ENCODE measurements at regions not wholly inside any gene's neighbourhood (a gene's known extent, or its start where the extent isn't known, plus 50 kb on each side); places are given as distances from the start of the nearest gene placed in this dataset.

GRCh38 chr1:240021709-240022108, 70.0 kb upstream of the FMN2 start:
- intact Hi-C loops (cut with micrococcal nuclease; ENCODE audit: unreplicated experiment) = no loop called here
- Mint-ChIP-seq H3K9me3 (ENCODE audit: low read depth, unreplicated experiment) (peaks cover 5% of the 10 kb centered on the region), H3K27me3 (ENCODE audit: unreplicated experiment) (no peaks in the 10 kb centered on the region), H3K27ac (ENCODE audit: unreplicated experiment) (no peak overlapping the region), H3K4me3 (ENCODE audit: low read depth, unreplicated experiment) (no peak overlapping the region), H3K36me3 (ENCODE audit: insufficient read depth, unreplicated experiment) (no peaks in the 10 kb centered on the region), H3K4me1 (ENCODE audit: low read depth, unreplicated experiment) (no peaks in the 10 kb centered on the region)
- no peak for DNase-seq
- no peak for TF ChIP-seq CTCF (IDR thresholded peaks at IDR 0.05; ENCODE audit: unreplicated experiment)
- CTCF ChIA-PET = interaction anchor here (0.6 to 0.7 kb wide), 2 partner anchors 128 to 176 kb away, joined by 3 to 4 read pairs; no protein-coding TSS in a partner anchor
- no TSS peak for BruUV-seq (replicated peaks)

- no TSS peak for BruUV-seq (replicated peaks)
- H3K27me3 Mint-ChIP-seq (ENCODE audit: unreplicated experiment) = no peaks in the 10 kb centered on the region
Measured at GRCh38 chr1:240027059-240027462, 64.6 kb upstream of the FMN2 start.

GRCh38 chr1:240029418-240029817, 62.3 kb upstream of the FMN2 start:
- no peaks in the 10 kb centered on the region for H3K27me3 Mint-ChIP-seq (ENCODE audit: unreplicated experiment)
- no peak overlapping the region for H3K27ac Mint-ChIP-seq (ENCODE audit: unreplicated experiment)
- TF ChIP-seq CTCF (IDR thresholded peaks at IDR 0.05; ENCODE audit: unreplicated experiment) = no peak
- no TSS peak for BruUV-seq (replicated peaks)
- H3K9me3 Mint-ChIP-seq (ENCODE audit: low read depth, unreplicated experiment) = no peaks in the 10 kb centered on the region
- CTCF ChIA-PET = no interaction called here
- intact Hi-C loops (cut with micrococcal nuclease; ENCODE audit: unreplicated experiment) = loop anchor here (5.0 kb wide), 1 partner anchor 663 kb away; no protein-coding TSS in a partner anchor
- DNase-seq = no peak
- no peaks in the 10 kb centered on the region for H3K36me3 Mint-ChIP-seq (ENCODE audit: insufficient read depth, unreplicated experiment)
- peaks cover 32% of the 10 kb centered on the region for H3K4me1 Mint-ChIP-seq (ENCODE audit: low read depth, unreplicated experiment)
- no peak overlapping the region for H3K4me3 Mint-ChIP-seq (ENCODE audit: low read depth, unreplicated experiment)

More at GRCh38 chr1:240027059-240027462, 64.6 kb upstream of the FMN2 start:
- Mint-ChIP-seq H3K27ac (ENCODE audit: unreplicated experiment) (no peak overlapping the region), H3K9me3 (ENCODE audit: low read depth, unreplicated experiment) (no peaks in the 10 kb centered on the region), H3K36me3 (ENCODE audit: insufficient read depth, unreplicated experiment) (no peaks in the 10 kb centered on the region), H3K4me1 (ENCODE audit: low read depth, unreplicated experiment) (peaks cover 25% of the 10 kb centered on the region), H3K4me3 (ENCODE audit: low read depth, unreplicated experiment) (no peak overlapping the region)
- CTCF ChIA-PET = interaction anchor here (1.0 kb wide), 1 partner anchor 142 kb away, joined by 3 read pairs; no protein-coding TSS in a partner anchor
- peak; percentile 56 for DNase-seq
- peak; percentile 90 for TF ChIP-seq CTCF (IDR thresholded peaks at IDR 0.05; ENCODE audit: unreplicated experiment)
- intact Hi-C loops (cut with micrococcal nuclease; ENCODE audit: unreplicated experiment) = loop anchor here (1.0 to 5.0 kb wide), 4 partner anchors 122 to 665 kb away; no protein-coding TSS in a partner anchor

- Mint-ChIP-seq H3K9me3 (ENCODE audit: low read depth, unreplicated experiment) (no peaks in the 10 kb centered on the region), H3K27me3 (ENCODE audit: unreplicated experiment) (no peaks in the 10 kb centered on the region), H3K27ac (ENCODE audit: unreplicated experiment) (no peak overlapping the region), H3K4me3 (ENCODE audit: low read depth, unreplicated experiment) (no peak overlapping the region), H3K36me3 (ENCODE audit: insufficient read depth, unreplicated experiment) (no peaks in the 10 kb centered on the region), H3K4me1 (ENCODE audit: low read depth, unreplicated experiment) (peaks cover 32% of the 10 kb centered on the region)
- CTCF ChIA-PET = no interaction called here
- DNase-seq = no peak
- no peak for TF ChIP-seq CTCF (IDR thresholded peaks at IDR 0.05; ENCODE audit: unreplicated experiment)
- intact Hi-C loops (cut with micrococcal nuclease; ENCODE audit: unreplicated experiment) = loop anchor here (10.0 kb wide), 1 partner anchor 495 kb away; no protein-coding TSS in a partner anchor
- BruUV-seq (replicated peaks) = no TSS peak
Measured at GRCh38 chr1:240030236-240030635, 61.4 kb upstream of the FMN2 start.
